Testis (tissue), 2 donors: ENCODE measurements at regions not wholly inside any gene's neighbourhood (a gene's known extent, or its start where the extent isn't known, plus 50 kb on each side); places are given as distances from the start of the nearest gene placed in this dataset.
A peak's percentile ranks its signal among the peaks of the same experiment; 100 is the strongest.

Experiments
- DNase-seq: peaks from one replicate; pipeline ENCODE4 v3.0.0-alpha.2; 2019
- H3K27ac ChIP-seq, 2 donors: fragments of 200-600 bp; sonication (generic); one replicate each; pipeline ENCODE4 v1.5.1; 2019
- H3K27me3 ChIP-seq: fragments of 200-600 bp; sonication (generic); one replicate; pipeline ENCODE4 v1.5.1; 2019
- H3K36me3 ChIP-seq: fragments of 200-600 bp; sonication (generic); one replicate; pipeline ENCODE4 v1.5.1; 2017; ENCODE audit warnings: low read depth; ENCODE audit errors: missing control alignments
- H3K4me1 ChIP-seq: fragments of 200-600 bp; sonication (generic); one replicate; pipeline ENCODE4 v1.5.1; 2019
- H3K4me3 ChIP-seq, 2 donors: fragments of 200-600 bp; sonication (generic); one replicate each; pipeline ENCODE4 v1.5.1; 2017 to 2019
- H3K9me3 ChIP-seq: fragments of 200-600 bp; sonication (generic); one replicate; pipeline ENCODE4 v1.5.1; 2017
- POLR2A ChIP-seq: fragments of 450-650 bp; IDR thresholded peaks from one replicate; pipeline ENCODE4 v1.6.1; 2017; ENCODE audit warnings: antibody characterized with exemption, mild to moderate bottlenecking, moderate library complexity
- WGBS, 2 donors: methylation state at CpG; one replicate each; pipeline ENCODE4 v1.1.5; 2018; 5-methylcytosine and 5-hydroxymethylcytosine counted together
- intact Hi-C: fragments of 100-400 bp; cut with DNase I; formaldehyde crosslinking; loops from one replicate; pipeline ENCODE4 v1.15.1; 2023; ENCODE audit warnings: low total_unique reads
- TF ChIP-seq, protein P1 (sequence below), 3 experiments: fragments of 450-650 bp in 2 of 3; fragments of 200-600 bp in 1 of 3; sonication (generic) in 1 of 3; IDR thresholded peaks; one replicate each; pipeline ENCODE4 v1.5.1; 2016 to 2019; ENCODE audit warnings: antibody characterized with exemption in 3 of 3, mild to moderate bottlenecking in 2 of 3, moderate library complexity in 1 of 3

DNA sequence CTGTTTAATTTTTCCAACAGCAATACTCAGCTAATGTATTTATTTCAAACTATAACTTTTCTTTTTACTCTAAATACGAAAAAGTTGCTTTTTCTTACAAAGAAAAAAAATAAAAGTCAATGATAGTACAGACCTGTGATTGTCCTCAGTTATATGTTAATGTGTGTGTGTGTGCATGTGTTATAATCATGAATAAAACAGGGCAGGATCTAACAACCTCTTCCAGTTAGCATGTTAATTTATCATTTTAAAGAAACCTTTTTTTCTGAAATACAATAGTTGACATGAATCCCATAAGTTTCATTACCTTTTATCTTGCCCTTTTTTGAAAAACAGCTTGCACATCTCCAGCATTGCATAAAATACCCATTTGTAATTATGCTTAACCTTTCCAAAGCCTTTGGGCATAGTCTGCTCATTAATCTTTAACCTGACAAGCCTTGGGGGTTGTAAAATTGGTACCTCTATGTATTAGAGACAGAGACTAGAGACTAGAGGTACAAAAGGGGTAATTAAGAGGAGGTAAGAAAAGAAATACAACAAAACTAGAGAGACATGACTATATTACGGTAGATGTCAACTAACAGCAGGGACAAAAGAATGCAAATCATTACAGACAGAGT is 828.1 kb downstream of the OLFM4 start:
- Histone ChIP-seq H3K27ac (no peak overlapping the region), H3K27me3 (no peaks in the 10 kb centered on the region), H3K4me3 (no peak overlapping the region), H3K4me1 (no peaks in the 10 kb centered on the region), H3K9me3 (no peaks in the 10 kb centered on the region), H3K36me3 (no peaks in the 10 kb centered on the region)
- DNase-seq, result no peak
- intact Hi-C loops, result no loop called here
- 75 to 81% methylated on average over 2 of the region's 2 CpGs for WGBS, 2 donors
- TF ChIP-seq POLR2A, result no peak
- TF ChIP-seq, protein P1, sequence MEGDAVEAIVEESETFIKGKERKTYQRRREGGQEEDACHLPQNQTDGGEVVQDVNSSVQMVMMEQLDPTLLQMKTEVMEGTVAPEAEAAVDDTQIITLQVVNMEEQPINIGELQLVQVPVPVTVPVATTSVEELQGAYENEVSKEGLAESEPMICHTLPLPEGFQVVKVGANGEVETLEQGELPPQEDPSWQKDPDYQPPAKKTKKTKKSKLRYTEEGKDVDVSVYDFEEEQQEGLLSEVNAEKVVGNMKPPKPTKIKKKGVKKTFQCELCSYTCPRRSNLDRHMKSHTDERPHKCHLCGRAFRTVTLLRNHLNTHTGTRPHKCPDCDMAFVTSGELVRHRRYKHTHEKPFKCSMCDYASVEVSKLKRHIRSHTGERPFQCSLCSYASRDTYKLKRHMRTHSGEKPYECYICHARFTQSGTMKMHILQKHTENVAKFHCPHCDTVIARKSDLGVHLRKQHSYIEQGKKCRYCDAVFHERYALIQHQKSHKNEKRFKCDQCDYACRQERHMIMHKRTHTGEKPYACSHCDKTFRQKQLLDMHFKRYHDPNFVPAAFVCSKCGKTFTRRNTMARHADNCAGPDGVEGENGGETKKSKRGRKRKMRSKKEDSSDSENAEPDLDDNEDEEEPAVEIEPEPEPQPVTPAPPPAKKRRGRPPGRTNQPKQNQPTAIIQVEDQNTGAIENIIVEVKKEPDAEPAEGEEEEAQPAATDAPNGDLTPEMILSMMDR (IDR thresholded peaks at IDR 0.05), result no peak

DNA sequence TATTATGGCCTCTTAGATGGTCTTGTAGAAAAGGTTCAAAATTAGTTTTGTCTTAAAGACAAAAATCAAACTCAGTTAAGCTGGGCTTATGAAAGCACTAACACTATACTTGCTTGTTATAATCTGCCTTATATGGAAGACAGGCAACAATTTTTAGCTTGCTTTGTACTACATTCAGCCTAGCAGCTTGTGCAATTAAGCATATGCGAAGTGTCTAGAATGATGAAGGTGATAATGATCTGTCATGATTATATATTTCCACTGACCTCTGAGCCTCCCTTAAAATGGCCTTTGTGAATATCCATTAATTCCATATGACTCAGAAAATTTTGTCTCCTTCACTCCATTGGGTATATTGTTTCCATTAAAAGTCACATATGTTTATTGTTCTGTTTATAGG is 834.9 kb downstream of the OLFM4 start:
- no peak for TF ChIP-seq POLR2A
- TF ChIP-seq, protein P1 (IDR thresholded peaks at IDR 0.05), result no peak
- no peak for DNase-seq
- 67 to 83% methylated on average over 1 of the region's 1 CpG for WGBS, 2 donors
- Histone ChIP-seq H3K36me3 (no peaks in the 10 kb centered on the region), H3K4me3 (no peak overlapping the region), H3K27me3 (no peaks in the 10 kb centered on the region), H3K9me3 (no peaks in the 10 kb centered on the region), H3K4me1 (no peaks in the 10 kb centered on the region), H3K27ac (no peak overlapping the region)
- intact Hi-C loops, result no loop called here

DNA sequence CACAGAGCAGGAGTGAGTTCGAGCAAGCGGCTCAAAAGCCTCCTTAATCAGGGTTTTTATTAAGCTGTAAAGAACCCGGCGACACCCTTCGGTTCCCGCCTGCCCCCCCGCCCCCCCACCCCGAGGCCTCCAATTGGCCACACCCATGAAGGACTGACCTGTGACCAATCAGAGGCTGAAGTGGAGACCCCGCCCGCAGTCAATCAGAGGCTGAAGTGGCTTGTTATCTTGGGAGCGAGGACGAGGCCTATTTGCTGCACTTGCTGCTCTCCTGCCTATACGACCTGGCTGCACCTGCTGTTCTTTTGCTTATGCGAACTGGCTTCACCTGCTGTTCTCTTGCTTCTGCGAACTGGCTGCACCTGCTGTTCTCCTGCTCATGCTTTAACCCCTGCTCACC is 844.9 kb downstream of the OLFM4 start:
- Histone ChIP-seq H3K4me3 (peak overlapping the region in 1 of 2 donors; percentile 3), H3K27me3 (no peaks in the 10 kb centered on the region), H3K4me1 (peaks cover 3% of the 10 kb centered on the region), H3K36me3 (no peaks in the 10 kb centered on the region), H3K27ac (no peak overlapping the region), H3K9me3 (no peaks in the 10 kb centered on the region)
- TF ChIP-seq POLR2A, result no peak
- TF ChIP-seq, protein P1 (IDR thresholded peaks at IDR 0.05), result no peak
- WGBS, 2 donors, result 59 to 73% methylated on average over 14 to 15 of the region's 15 CpGs
- DNase-seq, result peak; percentile 73
- intact Hi-C loops, result no loop called here

DNA sequence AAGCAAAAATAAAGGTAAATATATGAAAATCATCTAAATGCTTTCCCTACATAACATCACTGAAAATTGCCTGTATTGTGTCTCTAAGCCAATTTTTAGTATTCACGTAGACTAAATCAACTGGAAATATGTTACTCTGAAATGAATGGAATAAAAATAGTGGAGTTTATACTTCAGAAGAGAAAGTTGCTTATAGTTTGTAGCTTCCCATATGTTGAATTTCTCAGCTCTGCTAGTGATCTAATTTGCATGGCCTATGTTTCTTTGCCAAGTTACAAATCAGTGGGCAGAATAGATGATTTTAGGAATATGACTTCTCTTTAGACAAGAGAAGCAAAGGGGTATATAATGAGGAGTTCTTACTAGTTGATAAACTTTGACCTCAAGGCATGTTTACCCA is 850.2 kb downstream of the OLFM4 start:
- H3K4me3 ChIP-seq, result no peak overlapping the region
- H3K36me3 ChIP-seq, result no peaks in the 10 kb centered on the region
- no peak for DNase-seq
- H3K27me3 ChIP-seq, result no peaks in the 10 kb centered on the region
- H3K27ac ChIP-seq, result no peak overlapping the region
- no peaks in the 10 kb centered on the region for H3K9me3 ChIP-seq
- no peak for TF ChIP-seq POLR2A
- TF ChIP-seq, protein P1 (IDR thresholded peaks at IDR 0.05), result no peak
- 57 to 73% methylated on average over 1 of the region's 1 CpG for WGBS, 2 donors
- intact Hi-C loops, result no loop called here
- no peaks in the 10 kb centered on the region for H3K4me1 ChIP-seq

DNA sequence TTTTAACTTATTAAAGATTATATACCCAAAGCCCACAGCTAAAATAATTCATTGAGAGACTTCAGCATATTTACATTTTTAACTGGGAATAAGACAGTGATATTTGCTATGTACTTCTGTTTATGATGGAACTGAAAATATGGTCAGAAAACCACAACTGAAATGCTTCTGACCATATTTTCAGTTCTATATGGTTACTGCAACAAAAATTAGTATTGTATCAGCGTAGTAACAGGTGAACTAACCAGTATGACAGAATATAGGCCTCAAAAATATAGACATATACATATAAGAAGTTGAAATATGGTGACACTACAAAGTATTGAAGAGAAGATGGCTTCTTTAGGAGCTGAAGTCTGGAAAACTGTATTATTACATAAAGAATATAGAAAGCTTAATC is 857.4 kb downstream of the OLFM4 start:
- 73 to 75% methylated on average over 1 of the region's 1 CpG for WGBS, 2 donors
- Histone ChIP-seq H3K27me3 (no peaks in the 10 kb centered on the region), H3K36me3 (no peaks in the 10 kb centered on the region), H3K27ac (no peak overlapping the region), H3K9me3 (no peaks in the 10 kb centered on the region), H3K4me3 (no peak overlapping the region), H3K4me1 (no peaks in the 10 kb centered on the region)
- TF ChIP-seq POLR2A, result no peak
- TF ChIP-seq, protein P1 (IDR thresholded peaks at IDR 0.05), result no peak
- intact Hi-C loops, result no loop called here
- no peak for DNase-seq
